Endothelial cell of umbilical vein (primary cell): ENCODE measurements at regions not wholly inside any gene's neighbourhood (a gene's known extent, or its start where the extent isn't known, plus 50 kb on each side); places are given as distances from the start of the nearest gene placed in this dataset.

Experiments used
- EZH2 ChIP-seq: IDR thresholded peaks from 2 replicates; pipeline ENCODE4 v1.6.1; 2012; ENCODE audit warnings: borderline replicate concordance, low read depth, mild to moderate bottlenecking, moderate library complexity, low read length, inconsistent platforms; ENCODE audit not compliant: severe bottlenecking
- FOS ChIP-seq: IDR thresholded peaks from 2 replicates; pipeline ENCODE4 v1.6.1; 2011; ENCODE audit warnings: mild to moderate bottlenecking, low read length, moderate library complexity, borderline replicate concordance; ENCODE audit not compliant: insufficient read depth
- JUN ChIP-seq: IDR thresholded peaks from 2 replicates; pipeline ENCODE4 v1.6.1; 2011; ENCODE audit warnings: borderline replicate concordance, low read depth; ENCODE audit not compliant: insufficient read length, insufficient read depth
- MAX ChIP-seq: IDR thresholded peaks from 2 replicates; pipeline ENCODE4 v1.6.1; 2011; ENCODE audit not compliant: insufficient read depth, insufficient read length
- MYC ChIP-seq: IDR thresholded peaks from one replicate; pipeline ENCODE4 v1.6.1; 2011; ENCODE audit warnings: mild to moderate bottlenecking, low read depth, low read length
- POLR2A ChIP-seq: IDR thresholded peaks from 2 replicates; pipeline ENCODE4 v1.6.1; 2012; ENCODE audit warnings: low read depth, mild to moderate bottlenecking, control low read depth, low read length
- POLR2AphosphoS5 ChIP-seq: IDR thresholded peaks from 2 replicates; pipeline ENCODE4 v1.6.1; 2012; ENCODE audit warnings: low read depth, mild to moderate bottlenecking, control low read depth, low read length, moderate library complexity; ENCODE audit not compliant: insufficient read depth
- TF ChIP-seq, protein P1 (sequence below), 2 donors: IDR thresholded peaks; 1 replicate in 1 of 2; 2 replicates in 1 of 2; pipeline ENCODE4 v1.5.1; 2011; ENCODE audit warnings: low read length in 2 of 2, mild to moderate bottlenecking in 2 of 2, moderate library complexity in 2 of 2, control low read depth in 1 of 2, inconsistent platforms in 1 of 2, low read depth in 1 of 2; ENCODE audit not compliant: insufficient read depth in 1 of 2; ENCODE audit errors: extremely low read depth in 1 of 2

DNA sequence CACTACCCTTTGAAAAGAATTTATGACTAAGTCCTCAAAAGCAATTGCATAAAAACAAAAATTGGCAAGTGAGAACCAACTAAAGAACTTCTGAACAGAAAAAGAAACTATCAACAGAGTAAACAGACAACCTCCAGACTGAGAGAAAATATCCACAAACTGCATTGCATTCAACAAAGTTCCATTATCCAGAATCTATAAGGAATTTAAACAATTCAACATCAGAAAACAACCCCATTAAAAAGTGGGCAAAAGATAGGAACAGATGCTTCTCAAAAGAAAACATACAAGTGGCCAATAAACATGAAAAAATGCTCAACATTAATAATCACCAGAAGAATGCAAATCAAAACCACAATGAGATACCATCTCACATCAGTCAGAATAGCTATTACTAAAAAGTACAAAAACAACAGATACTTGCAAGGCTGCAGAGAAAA is 130.2 kb downstream of the GASK1B start:
- TF ChIP-seq, protein P1, sequence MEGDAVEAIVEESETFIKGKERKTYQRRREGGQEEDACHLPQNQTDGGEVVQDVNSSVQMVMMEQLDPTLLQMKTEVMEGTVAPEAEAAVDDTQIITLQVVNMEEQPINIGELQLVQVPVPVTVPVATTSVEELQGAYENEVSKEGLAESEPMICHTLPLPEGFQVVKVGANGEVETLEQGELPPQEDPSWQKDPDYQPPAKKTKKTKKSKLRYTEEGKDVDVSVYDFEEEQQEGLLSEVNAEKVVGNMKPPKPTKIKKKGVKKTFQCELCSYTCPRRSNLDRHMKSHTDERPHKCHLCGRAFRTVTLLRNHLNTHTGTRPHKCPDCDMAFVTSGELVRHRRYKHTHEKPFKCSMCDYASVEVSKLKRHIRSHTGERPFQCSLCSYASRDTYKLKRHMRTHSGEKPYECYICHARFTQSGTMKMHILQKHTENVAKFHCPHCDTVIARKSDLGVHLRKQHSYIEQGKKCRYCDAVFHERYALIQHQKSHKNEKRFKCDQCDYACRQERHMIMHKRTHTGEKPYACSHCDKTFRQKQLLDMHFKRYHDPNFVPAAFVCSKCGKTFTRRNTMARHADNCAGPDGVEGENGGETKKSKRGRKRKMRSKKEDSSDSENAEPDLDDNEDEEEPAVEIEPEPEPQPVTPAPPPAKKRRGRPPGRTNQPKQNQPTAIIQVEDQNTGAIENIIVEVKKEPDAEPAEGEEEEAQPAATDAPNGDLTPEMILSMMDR (IDR thresholded peaks at IDR 0.05; ENCODE audit: extremely low read depth in 1 of 2, insufficient read depth in 1 of 2, low read depth in 1 of 2, low read length in 2 of 2) = no peak
- TF ChIP-seq POLR2A = no peak
- TF ChIP-seq POLR2AphosphoS5 = no peak
- TF ChIP-seq EZH2 = no peak
- TF ChIP-seq FOS = no peak
- TF ChIP-seq JUN = no peak
- no peak for TF ChIP-seq MAX
- no peak for TF ChIP-seq MYC
